Type B pancreatic cell (in vitro differentiated cells): ENCODE measurements at regions not wholly inside any gene's neighbourhood (a gene's known extent, or its start where the extent isn't known, plus 50 kb on each side); places are given as distances from the start of the nearest gene placed in this dataset.

ENCODE experiments used
- DNase-seq: peaks from one replicate; pipeline ENCODE4 v3.0.0; 2021; ENCODE audit warnings: mixed read lengths; ENCODE audit not compliant: unreplicated experiment; ENCODE audit errors: extremely low spot score
- H3K27ac Mint-ChIP-seq: 2 replicates; pipeline ENCODE4 v1.8.0; 2021; ENCODE audit warnings: mild to moderate bottlenecking, mixed read lengths
- H3K27me3 Mint-ChIP-seq: 2 replicates; pipeline ENCODE4 v1.8.0; 2021; ENCODE audit warnings: mixed read lengths
- H3K36me3 Mint-ChIP-seq: 2 replicates; pipeline ENCODE4 v1.8.0; 2021; ENCODE audit warnings: mixed read lengths
- H3K4me1 Mint-ChIP-seq: one replicate; pipeline ENCODE4 v1.8.0; 2021; ENCODE audit warnings: mixed read lengths; ENCODE audit not compliant: unreplicated experiment
- H3K4me3 Mint-ChIP-seq: 2 replicates; pipeline ENCODE4 v1.8.0; 2021; ENCODE audit warnings: mild to moderate bottlenecking, mixed read lengths
- H3K9me3 Mint-ChIP-seq: 2 replicates; pipeline ENCODE4 v1.8.0; 2021; ENCODE audit warnings: mixed read lengths
- CTCF ChIP-seq: fragments of 200-600 bp; sonication (generic); conservative IDR thresholded peaks from 2 replicates; pipeline ENCODE4 v1.5.0; 2021; ENCODE audit warnings: antibody characterized with exemption, mild to moderate bottlenecking

- Mint-ChIP-seq H3K9me3 (no peaks in the 10 kb centered on the region), H3K27ac (no peak overlapping the region), H3K27me3 (peaks cover 10% of the 10 kb centered on the region), H3K4me3 (no peak overlapping the region), H3K4me1 (peaks cover 13% of the 10 kb centered on the region), H3K36me3 (no peaks in the 10 kb centered on the region)
- no peak for DNase-seq
- no peak for TF ChIP-seq CTCF
Measured at GRCh38 chr2:239747771-239748170, 277.4 kb downstream of the NDUFA10 start.

DNA sequence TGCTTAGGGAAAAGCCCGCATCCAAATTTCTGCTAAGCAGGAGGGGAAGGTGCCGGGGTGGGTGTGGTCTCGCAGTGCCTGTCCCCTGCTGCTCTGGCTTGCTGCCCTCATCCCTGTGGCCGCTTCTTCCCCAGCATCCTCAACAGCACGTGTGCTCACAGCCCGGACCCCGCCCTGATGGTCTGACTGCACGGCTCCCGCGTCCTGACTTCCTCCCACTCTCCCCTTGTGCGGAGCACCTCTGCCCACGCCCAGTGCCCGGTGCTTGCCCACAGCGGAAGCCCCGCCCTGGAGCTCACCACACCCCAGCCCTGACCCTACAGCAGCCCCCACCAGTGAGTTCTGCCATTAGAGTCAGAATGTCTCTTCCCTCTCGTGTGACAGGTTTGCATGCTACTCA is 277.9 kb downstream of the NDUFA10 start:
- Mint-ChIP-seq H3K27ac (no peak overlapping the region), H3K27me3 (peaks cover 10% of the 10 kb centered on the region), H3K36me3 (no peaks in the 10 kb centered on the region), H3K9me3 (no peaks in the 10 kb centered on the region), H3K4me1 (peaks cover 12% of the 10 kb centered on the region), H3K4me3 (no peak overlapping the region)
- TF ChIP-seq CTCF, result no peak
- no peak for DNase-seq

DNA sequence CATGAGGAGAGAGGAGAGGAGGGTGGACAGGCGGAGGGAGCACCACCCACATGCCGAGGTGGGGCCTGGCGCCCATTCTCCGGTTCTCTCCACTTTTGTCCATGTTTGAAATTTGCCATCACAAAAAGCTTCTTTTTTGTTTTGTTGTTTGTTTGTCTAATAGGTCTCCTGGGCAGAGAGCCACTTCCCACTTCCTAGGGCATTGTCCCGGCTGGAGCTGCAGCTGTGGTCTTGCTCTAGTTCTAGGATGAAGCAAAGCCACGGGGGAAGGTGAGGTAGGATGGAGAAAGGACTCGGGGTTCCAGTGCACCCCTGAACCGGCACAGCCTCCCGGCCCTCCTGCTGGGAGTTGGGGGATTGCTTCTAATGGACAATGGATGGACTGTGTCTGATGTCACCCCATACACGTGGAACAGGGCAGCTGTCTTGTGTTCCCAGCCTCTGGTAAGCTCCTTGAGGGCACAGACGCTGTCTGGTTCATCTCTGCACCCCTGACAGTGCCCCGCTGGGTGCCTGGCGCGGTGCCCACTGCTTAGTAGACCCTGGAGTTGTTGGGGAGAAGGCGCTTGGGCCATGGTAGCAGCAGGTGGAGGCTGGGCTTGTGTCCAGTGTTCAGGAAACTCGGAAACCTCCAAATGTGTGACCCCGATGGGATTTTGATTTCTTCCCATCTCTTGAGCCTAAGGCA is 278.4 kb downstream of the NDUFA10 start:
- Mint-ChIP-seq H3K4me1 (peaks cover 9% of the 10 kb centered on the region), H3K9me3 (no peaks in the 10 kb centered on the region)
- TF ChIP-seq CTCF, result no peak

GRCh38 chr2:239745386-239746227 is 279.5 kb downstream of the NDUFA10 start:
- Mint-ChIP-seq H3K9me3 (no peaks in the 10 kb centered on the region), H3K36me3 (no peaks in the 10 kb centered on the region), H3K27ac (no peak overlapping the region), H3K27me3 (peaks cover 20% of the 10 kb centered on the region), H3K4me3 (no peak overlapping the region), H3K4me1 (peaks cover 9% of the 10 kb centered on the region)
- TF ChIP-seq CTCF, result peak; percentile 21
- no peak for DNase-seq

More for the DNA sequence above, 278.4 kb downstream of the NDUFA10 start:
- H3K4me3 Mint-ChIP-seq, result no peak overlapping the region
- H3K27ac Mint-ChIP-seq, result no peak overlapping the region
- DNase-seq, result no peak
- no peaks in the 10 kb centered on the region for H3K36me3 Mint-ChIP-seq
- H3K27me3 Mint-ChIP-seq, result peaks cover 12% of the 10 kb centered on the region

GRCh38 chr2:239744706-239745340 is 280.3 kb downstream of the NDUFA10 start:
- peaks cover 9% of the 10 kb centered on the region for H3K4me1 Mint-ChIP-seq
- DNase-seq, result no peak
- peaks cover 20% of the 10 kb centered on the region for H3K27me3 Mint-ChIP-seq
- no peaks in the 10 kb centered on the region for H3K36me3 Mint-ChIP-seq
- no peak for TF ChIP-seq CTCF
- H3K9me3 Mint-ChIP-seq, result no peaks in the 10 kb centered on the region
- no peak overlapping the region for H3K27ac Mint-ChIP-seq
- H3K4me3 Mint-ChIP-seq, result no peak overlapping the region
